SK-N-MC (cell line): ENCODE measurements at regions not wholly inside any gene's neighbourhood (a gene's known extent, or its start where the extent isn't known, plus 50 kb on each side); places are given as distances from the start of the nearest gene placed in this dataset.

Experiments
- DNase-seq: peaks from one replicate; pipeline ENCODE4 v3.0.0-alpha.2; 2011; ENCODE audit warnings: low read depth, low spot score
- H3K27ac ChIP-seq: fragments of 200-600 bp; sonication (generic); 2 replicates; pipeline ENCODE4 v1.5.1; 2016; ENCODE audit warnings: mixed run types
- H3K36me3 ChIP-seq: fragments of 200-600 bp; sonication (generic); 2 replicates; pipeline ENCODE4 v1.6.1; 2017; ENCODE audit warnings: antibody characterized with exemption, low read length, mixed read lengths; ENCODE audit not compliant: insufficient read depth
- H3K4me3 ChIP-seq: fragments of 200-600 bp; sonication (generic); 2 replicates; pipeline ENCODE4 v1.5.1; 2016
- H3K9ac ChIP-seq: fragments of 200-600 bp; sonication (generic); 2 replicates; pipeline ENCODE4 v1.8.0; 2017; ENCODE audit warnings: mixed run types, mixed read lengths; ENCODE audit not compliant: insufficient read length
- H3K9me3 ChIP-seq: fragments of 200-600 bp; sonication (generic); 2 replicates; pipeline ENCODE4 v1.6.1; 2017; ENCODE audit warnings: low read depth, mild to moderate bottlenecking, antibody characterized with exemption, low read length, moderate library complexity, mixed read lengths
- EZH2 ChIP-seq: fragments of 200-600 bp; sonication (generic); IDR thresholded peaks from one replicate; pipeline ENCODE4 v1.6.1; 2017; ENCODE audit warnings: antibody characterized with exemption
- FOXP2 ChIP-seq: optimal IDR thresholded peaks from 2 replicates; pipeline ENCODE3; 2011; ENCODE audit warnings: mild to moderate bottlenecking, moderate library complexity; ENCODE audit not compliant: insufficient read depth; ENCODE audit errors: extremely low read length, control extremely low read depth
- POLR2AphosphoS5 ChIP-seq: IDR thresholded peaks from 2 replicates; pipeline ENCODE4 v1.6.1; 2012; ENCODE audit warnings: mild to moderate bottlenecking, low read depth, low read length, borderline replicate concordance

DNA sequence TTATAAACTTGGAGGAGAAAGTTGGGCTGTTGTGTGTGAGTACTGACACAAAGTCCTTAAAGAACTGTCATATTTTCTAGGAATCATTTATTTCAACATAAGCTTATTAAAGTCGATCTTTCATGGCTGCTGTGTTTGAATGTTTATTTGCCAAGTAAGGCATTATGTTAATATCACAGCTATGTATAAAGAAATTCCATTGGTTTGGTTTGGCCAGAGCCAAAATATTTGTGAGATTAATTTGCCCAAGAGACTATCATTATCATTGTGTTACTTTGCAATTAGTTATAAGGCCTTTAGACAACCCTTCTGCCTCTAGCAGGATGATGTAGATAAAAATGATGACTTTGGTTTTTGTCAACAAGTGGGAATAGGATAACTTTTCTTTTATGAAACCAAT lies 240.6 kb upstream of the NT5C1B start:
- no peak for DNase-seq
- Histone ChIP-seq H3K9ac (no peak overlapping the region), H3K36me3 (no peaks in the 10 kb centered on the region), H3K4me3 (no peak overlapping the region), H3K9me3 (no peaks in the 10 kb centered on the region), H3K27ac (no peak overlapping the region)
- TF ChIP-seq POLR2AphosphoS5 = no peak
- no peak for TF ChIP-seq EZH2
- TF ChIP-seq FOXP2 = no peak

DNA sequence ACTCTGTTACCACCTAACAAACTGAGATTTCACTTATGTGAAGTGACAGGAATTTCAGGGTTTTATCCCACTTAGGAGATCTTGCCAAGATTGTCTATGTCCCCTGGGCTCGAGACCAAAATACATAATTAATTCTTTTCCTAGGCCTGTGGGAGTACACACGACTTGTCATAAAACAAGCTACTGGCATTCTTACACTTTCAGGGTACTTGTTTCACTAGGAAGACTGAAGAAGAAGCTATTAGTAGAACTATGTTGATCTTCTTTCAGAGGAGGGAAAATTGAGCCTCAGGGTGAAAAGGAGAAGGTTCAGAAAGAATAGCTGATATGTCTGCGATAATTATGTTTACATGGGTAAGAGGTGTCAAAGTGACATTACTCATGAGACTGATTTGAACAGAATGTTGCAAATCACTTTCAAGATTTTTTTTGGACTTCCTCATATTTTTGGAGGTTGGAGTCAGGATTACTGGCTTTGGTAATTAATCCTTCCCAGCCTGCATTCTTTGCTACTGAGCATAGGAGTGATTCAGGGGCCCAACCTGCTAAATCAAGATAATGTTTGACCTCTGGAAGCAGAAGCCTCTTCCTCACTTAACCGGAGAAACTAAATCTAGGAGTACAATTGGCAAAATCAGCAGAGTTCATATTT lies 240.0 kb upstream of the NT5C1B start:
- Histone ChIP-seq H3K4me3 (no peak overlapping the region), H3K27ac (no peak overlapping the region)

GRCh38 chr2:18828296-18828695 lies 238.9 kb upstream of the NT5C1B start:
- no peaks in the 10 kb centered on the region for H3K36me3 ChIP-seq

More for the DNA sequence above, 240.0 kb upstream of the NT5C1B start:
- TF ChIP-seq POLR2AphosphoS5 (no peak), FOXP2 (no peak), EZH2 (no peak)
- no peak overlapping the region for H3K9ac ChIP-seq
- H3K9me3 ChIP-seq = no peaks in the 10 kb centered on the region
- H3K36me3 ChIP-seq = no peaks in the 10 kb centered on the region
- DNase-seq = no peak

DNA sequence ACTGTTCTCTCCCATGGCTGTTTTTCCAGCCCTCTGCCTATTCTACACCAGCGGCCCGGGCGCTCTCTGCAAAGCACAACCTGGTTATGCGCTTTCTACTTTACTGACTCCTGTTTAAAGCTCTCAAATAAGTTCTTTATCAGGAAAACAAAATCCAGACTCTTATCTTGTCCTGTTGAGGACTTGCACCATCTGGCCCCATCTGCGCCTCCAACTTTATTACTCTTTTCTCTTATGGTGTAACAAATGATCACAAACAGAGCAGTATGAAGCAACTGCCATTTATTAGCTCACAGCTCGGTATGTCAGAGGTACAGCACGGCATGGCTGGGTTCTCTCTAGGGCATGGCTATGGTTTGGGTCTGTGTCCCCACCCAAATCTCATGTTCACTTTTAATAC lies 236.5 kb upstream of the NT5C1B start:
- no peak overlapping the region for H3K4me3 ChIP-seq
- H3K36me3 ChIP-seq = no peaks in the 10 kb centered on the region
- no peak overlapping the region for H3K9ac ChIP-seq
- H3K9me3 ChIP-seq = no peaks in the 10 kb centered on the region
- no peak overlapping the region for H3K27ac ChIP-seq
- DNase-seq = no peak
- no peak for TF ChIP-seq POLR2AphosphoS5

More at GRCh38 chr2:18828296-18828695, 238.9 kb upstream of the NT5C1B start:
- Histone ChIP-seq H3K9me3 (no peaks in the 10 kb centered on the region), H3K9ac (no peak overlapping the region), H3K27ac (no peak overlapping the region), H3K4me3 (no peak overlapping the region)
- TF ChIP-seq FOXP2 = no peak
- no peak for TF ChIP-seq EZH2
- no peak for TF ChIP-seq POLR2AphosphoS5
- no peak for DNase-seq

- no peaks in the 10 kb centered on the region for H3K9me3 ChIP-seq
Measured at GRCh38 chr2:18824915-18825314, 235.5 kb upstream of the NT5C1B start.

GRCh38 chr2:18824325-18824790 lies 235.0 kb upstream of the NT5C1B start:
- DNase-seq = no peak
- no peak overlapping the region for H3K27ac ChIP-seq

More at GRCh38 chr2:18824915-18825314, 235.5 kb upstream of the NT5C1B start:
- Histone ChIP-seq H3K4me3 (no peak overlapping the region), H3K9ac (no peak overlapping the region), H3K36me3 (no peaks in the 10 kb centered on the region), H3K27ac (no peak overlapping the region)
- DNase-seq = no peak
- TF ChIP-seq EZH2 = no peak
- no peak for TF ChIP-seq FOXP2
- TF ChIP-seq POLR2AphosphoS5 = no peak

GRCh38 chr2:18821431-18821830 lies 232.1 kb upstream of the NT5C1B start:
- no peak for DNase-seq
- H3K9ac ChIP-seq = no peak overlapping the region
- no peaks in the 10 kb centered on the region for H3K36me3 ChIP-seq
- H3K9me3 ChIP-seq = no peaks in the 10 kb centered on the region
- no peak for TF ChIP-seq FOXP2
- TF ChIP-seq POLR2AphosphoS5 = no peak
- no peak for TF ChIP-seq EZH2
- H3K4me3 ChIP-seq = no peak overlapping the region
- H3K27ac ChIP-seq = no peak overlapping the region

More at GRCh38 chr2:18824325-18824790, 235.0 kb upstream of the NT5C1B start:
- no peak for TF ChIP-seq FOXP2
- TF ChIP-seq EZH2 = no peak
- no peak for TF ChIP-seq POLR2AphosphoS5
- Histone ChIP-seq H3K4me3 (no peak overlapping the region), H3K9ac (no peak overlapping the region), H3K36me3 (no peaks in the 10 kb centered on the region), H3K9me3 (no peaks in the 10 kb centered on the region)

- DNase-seq = no peak
- no peak for TF ChIP-seq POLR2AphosphoS5
- TF ChIP-seq FOXP2 = no peak
- TF ChIP-seq EZH2 = no peak
- Histone ChIP-seq H3K9ac (no peak overlapping the region), H3K4me3 (no peak overlapping the region), H3K27ac (no peak overlapping the region), H3K9me3 (no peaks in the 10 kb centered on the region), H3K36me3 (no peaks in the 10 kb centered on the region)
Measured at GRCh38 chr2:18820966-18821365, 231.6 kb upstream of the NT5C1B start.

GRCh38 chr2:18819566-18819965 lies 230.2 kb upstream of the NT5C1B start:
- Histone ChIP-seq H3K36me3 (no peaks in the 10 kb centered on the region), H3K9me3 (no peaks in the 10 kb centered on the region), H3K27ac (no peak overlapping the region), H3K9ac (no peak overlapping the region), H3K4me3 (no peak overlapping the region)
- TF ChIP-seq POLR2AphosphoS5 (no peak), EZH2 (no peak), FOXP2 (no peak)
- no peak for DNase-seq
